ENCODE measurements at regions not wholly inside any gene's neighbourhood (a gene's known extent, or its start where the extent isn't known, plus 50 kb on each side); places are given as distances from the start of the nearest gene placed in this dataset.
"Not testable (repeated sequence)": the region's sequence is repeated elsewhere in the genome, so short reads cannot be mapped to it uniquely, and the experiment has no call there.

DNA sequence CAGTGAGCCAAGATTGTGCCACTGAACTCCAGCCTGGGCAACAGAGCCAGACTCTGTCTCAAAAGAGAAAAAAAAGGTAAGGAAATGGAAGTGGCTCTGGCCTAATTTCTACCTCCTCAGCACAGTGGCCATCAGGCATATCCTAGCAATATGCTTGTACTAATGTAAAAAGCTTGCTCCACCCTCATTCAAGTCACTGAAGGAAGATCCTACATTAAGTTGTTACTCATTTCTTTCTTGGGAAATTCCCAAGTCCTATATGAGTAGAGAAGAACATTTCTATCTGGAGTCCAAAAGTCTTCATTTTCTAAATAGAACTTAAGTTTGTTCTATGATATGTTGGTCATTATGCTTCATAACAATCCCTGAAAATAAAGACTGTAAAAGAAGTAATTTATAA is 67.3 kb upstream of the HOXC13 start:
- DNase-seq (no peak), ATAC-seq (no peak)
- intact Hi-C loops (cut with DNase I, micrococcal nuclease): no loop called here
- Histone ChIP-seq H3K9me3 (no peaks in the 10 kb centered on the region), H3K4me3 (no peak overlapping the region), H3K36me3 (ENCODE audit: low read depth) (no peaks in the 10 kb centered on the region), H3K4me1 (ENCODE audit: low read depth) (no peaks in the 10 kb centered on the region)
- TF ChIP-seq, protein P1, sequence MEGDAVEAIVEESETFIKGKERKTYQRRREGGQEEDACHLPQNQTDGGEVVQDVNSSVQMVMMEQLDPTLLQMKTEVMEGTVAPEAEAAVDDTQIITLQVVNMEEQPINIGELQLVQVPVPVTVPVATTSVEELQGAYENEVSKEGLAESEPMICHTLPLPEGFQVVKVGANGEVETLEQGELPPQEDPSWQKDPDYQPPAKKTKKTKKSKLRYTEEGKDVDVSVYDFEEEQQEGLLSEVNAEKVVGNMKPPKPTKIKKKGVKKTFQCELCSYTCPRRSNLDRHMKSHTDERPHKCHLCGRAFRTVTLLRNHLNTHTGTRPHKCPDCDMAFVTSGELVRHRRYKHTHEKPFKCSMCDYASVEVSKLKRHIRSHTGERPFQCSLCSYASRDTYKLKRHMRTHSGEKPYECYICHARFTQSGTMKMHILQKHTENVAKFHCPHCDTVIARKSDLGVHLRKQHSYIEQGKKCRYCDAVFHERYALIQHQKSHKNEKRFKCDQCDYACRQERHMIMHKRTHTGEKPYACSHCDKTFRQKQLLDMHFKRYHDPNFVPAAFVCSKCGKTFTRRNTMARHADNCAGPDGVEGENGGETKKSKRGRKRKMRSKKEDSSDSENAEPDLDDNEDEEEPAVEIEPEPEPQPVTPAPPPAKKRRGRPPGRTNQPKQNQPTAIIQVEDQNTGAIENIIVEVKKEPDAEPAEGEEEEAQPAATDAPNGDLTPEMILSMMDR (IDR thresholded peaks at IDR 0.05): no peak

DNA sequence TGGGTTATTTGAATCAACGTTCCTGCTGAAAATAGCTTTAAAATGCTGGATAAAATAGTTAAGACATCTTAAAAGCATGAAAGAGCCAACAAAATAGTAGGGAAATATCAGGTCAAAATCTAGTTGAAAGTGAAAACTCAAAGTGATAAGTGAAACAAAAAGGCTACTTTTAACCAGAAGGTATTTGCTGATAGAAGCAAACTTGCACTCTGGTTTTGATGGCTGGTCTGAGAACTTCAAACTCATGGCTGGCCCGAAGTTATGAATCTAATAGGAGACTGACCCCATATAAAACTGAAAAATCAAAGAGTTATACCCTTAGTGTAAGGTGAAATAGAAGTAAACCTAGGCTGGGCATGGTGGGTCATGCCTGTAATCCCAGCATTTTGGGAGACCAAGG is 66.3 kb upstream of the HOXC13 start:
- Histone ChIP-seq H3K36me3 (ENCODE audit: low read depth) (no peaks in the 10 kb centered on the region), H3K9me3 (no peaks in the 10 kb centered on the region), H3K4me1 (ENCODE audit: low read depth) (no peaks in the 10 kb centered on the region), H3K4me3 (no peak overlapping the region)
- intact Hi-C loops (cut with DNase I, micrococcal nuclease): no loop called here
- DNase-seq (no peak), ATAC-seq (no peak)
- TF ChIP-seq, protein P1 (IDR thresholded peaks at IDR 0.05): no peak

DNA sequence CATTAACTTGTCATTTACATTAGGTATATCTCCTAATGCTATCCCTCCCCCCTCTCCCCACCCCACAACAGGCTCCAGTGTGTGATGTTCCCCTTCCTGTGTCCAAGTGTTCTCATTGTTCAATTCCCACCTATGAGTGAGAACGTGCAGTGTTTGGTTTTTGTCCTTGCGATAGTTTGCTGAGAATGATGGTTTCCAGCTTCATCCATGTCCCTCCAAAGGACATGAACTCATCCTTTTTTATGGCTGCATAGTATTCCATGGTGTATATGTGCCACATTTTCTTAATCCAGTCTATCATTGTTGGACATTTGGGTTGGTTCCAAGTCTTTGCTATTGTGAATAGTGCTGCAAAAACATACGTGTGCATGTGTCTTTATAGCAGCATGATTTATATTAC is 60.7 kb upstream of the HOXC13 start:
- DNase-seq; H3K4me3 ChIP-seq; H3K9me3 ChIP-seq; ATAC-seq; intact Hi-C loops (cut with DNase I, micrococcal nuclease); H3K36me3 ChIP-seq (ENCODE audit: low read depth); H3K4me1 ChIP-seq (ENCODE audit: low read depth): not testable (repeated sequence)

- H3K4me1 ChIP-seq (ENCODE audit: low read depth): no peaks in the 10 kb centered on the region
- ATAC-seq: no peak
Measured at GRCh38 chr12:53887006-53887405, 51.6 kb upstream of the HOXC13 start.

DNA sequence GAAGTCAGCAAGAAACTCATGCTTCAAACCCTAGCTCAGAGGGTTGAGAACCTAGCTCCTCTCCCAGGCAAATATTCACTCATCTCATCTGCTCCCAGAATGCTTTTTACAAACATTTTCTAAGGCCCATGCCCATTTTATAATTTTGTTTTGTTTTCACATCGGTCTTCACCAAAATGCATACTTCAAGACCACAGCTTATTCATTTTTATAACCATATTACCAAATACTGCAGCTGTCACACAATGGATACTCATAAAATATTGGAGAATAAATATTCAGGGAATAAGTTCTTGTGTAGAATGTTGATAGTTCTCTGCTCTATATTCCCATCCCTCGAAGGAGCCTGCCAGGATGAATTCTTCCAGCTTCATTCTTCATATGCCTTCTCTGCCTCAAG is 50.8 kb upstream of the HOXC13 start:
- Histone ChIP-seq H3K4me3 (no peak overlapping the region), H3K9me3 (no peaks in the 10 kb centered on the region), H3K4me1 (ENCODE audit: low read depth) (no peaks in the 10 kb centered on the region), H3K36me3 (ENCODE audit: low read depth) (no peaks in the 10 kb centered on the region)
- intact Hi-C loops (cut with DNase I, micrococcal nuclease): no loop called here
- no peak for DNase-seq
- TF ChIP-seq, protein P1 (IDR thresholded peaks at IDR 0.05): no peak
- ATAC-seq: no peak

More at GRCh38 chr12:53887006-53887405, 51.6 kb upstream of the HOXC13 start:
- TF ChIP-seq, protein P1 (IDR thresholded peaks at IDR 0.05): no peak
- H3K9me3 ChIP-seq: no peaks in the 10 kb centered on the region
- H3K4me3 ChIP-seq: no peak overlapping the region
- no peak for DNase-seq
- intact Hi-C loops (cut with DNase I, micrococcal nuclease): no loop called here
- no peaks in the 10 kb centered on the region for H3K36me3 ChIP-seq (ENCODE audit: low read depth)

Data from mucosa of descending colon (tissue), 3 donors.